SK-N-SH (cell line): ENCODE measurements at regions not wholly inside any gene's neighbourhood (a gene's known extent, or its start where the extent isn't known, plus 50 kb on each side); places are given as distances from the start of the nearest gene placed in this dataset.

ENCODE experiments used
- FOXM1 ChIP-seq: IDR thresholded peaks from 2 replicates; pipeline ENCODE4 v1.4.0; 2012; ENCODE audit warnings: low read depth, mild to moderate bottlenecking
- MXI1 ChIP-seq: IDR thresholded peaks from 2 replicates; pipeline ENCODE4 v1.6.1; 2012; ENCODE audit warnings: mild to moderate bottlenecking, low read depth, low read length, improper control_type of control experiment
- POLR2AphosphoS5 ChIP-seq: IDR thresholded peaks from 2 replicates; pipeline ENCODE4 v1.6.1; 2012; ENCODE audit warnings: low read depth, low read length
- RCOR1 ChIP-seq: fragments of 150-350 bp; IDR thresholded peaks from 2 replicates; pipeline ENCODE4 v1.6.1; 2017; ENCODE audit warnings: antibody characterized with exemption, low read length
- SIN3A ChIP-seq: IDR thresholded peaks from 2 replicates; pipeline ENCODE4 v1.6.1; 2012; ENCODE audit warnings: low read depth, mild to moderate bottlenecking, low read length, moderate library complexity, borderline replicate concordance
- SMC3 ChIP-seq: IDR thresholded peaks from 2 replicates; pipeline ENCODE4 v1.6.1; 2012; ENCODE audit warnings: low read depth, low read length, improper control_type of control experiment
- TCF12 ChIP-seq: IDR thresholded peaks from 2 replicates; pipeline ENCODE4 v1.4.0; 2012
- YY1 ChIP-seq: IDR thresholded peaks from 2 replicates; pipeline ENCODE4 v1.4.0; 2012; ENCODE audit warnings: low read depth, mild to moderate bottlenecking
- TF ChIP-seq, protein P1 (sequence below): fragments of 200-600 bp; sonication (generic); IDR thresholded peaks from 2 replicates; pipeline ENCODE4 v1.6.1; 2017; ENCODE audit warnings: antibody characterized with exemption, mild to moderate bottlenecking, moderate library complexity
- TF ChIP-seq, protein P2 (sequence below): IDR thresholded peaks from 2 replicates; pipeline ENCODE4 v1.6.1; 2012; ENCODE audit warnings: mild to moderate bottlenecking, low read depth, low read length, moderate library complexity
- TF ChIP-seq, protein P3 (sequence below): fragments of 150-350 bp; IDR thresholded peaks from 2 replicates; pipeline ENCODE4 v1.6.1; 2017; ENCODE audit warnings: antibody characterized with exemption, low read length, low read depth, borderline replicate concordance
- TF ChIP-seq, protein P4 (sequence below): IDR thresholded peaks from 2 replicates; pipeline ENCODE4 v1.4.0; 2012; ENCODE audit warnings: low read depth

- TF ChIP-seq, protein P1, sequence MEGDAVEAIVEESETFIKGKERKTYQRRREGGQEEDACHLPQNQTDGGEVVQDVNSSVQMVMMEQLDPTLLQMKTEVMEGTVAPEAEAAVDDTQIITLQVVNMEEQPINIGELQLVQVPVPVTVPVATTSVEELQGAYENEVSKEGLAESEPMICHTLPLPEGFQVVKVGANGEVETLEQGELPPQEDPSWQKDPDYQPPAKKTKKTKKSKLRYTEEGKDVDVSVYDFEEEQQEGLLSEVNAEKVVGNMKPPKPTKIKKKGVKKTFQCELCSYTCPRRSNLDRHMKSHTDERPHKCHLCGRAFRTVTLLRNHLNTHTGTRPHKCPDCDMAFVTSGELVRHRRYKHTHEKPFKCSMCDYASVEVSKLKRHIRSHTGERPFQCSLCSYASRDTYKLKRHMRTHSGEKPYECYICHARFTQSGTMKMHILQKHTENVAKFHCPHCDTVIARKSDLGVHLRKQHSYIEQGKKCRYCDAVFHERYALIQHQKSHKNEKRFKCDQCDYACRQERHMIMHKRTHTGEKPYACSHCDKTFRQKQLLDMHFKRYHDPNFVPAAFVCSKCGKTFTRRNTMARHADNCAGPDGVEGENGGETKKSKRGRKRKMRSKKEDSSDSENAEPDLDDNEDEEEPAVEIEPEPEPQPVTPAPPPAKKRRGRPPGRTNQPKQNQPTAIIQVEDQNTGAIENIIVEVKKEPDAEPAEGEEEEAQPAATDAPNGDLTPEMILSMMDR: no peak
- TF ChIP-seq MXI1 (no peak), SIN3A (no peak), SMC3 (no peak), RCOR1 (no peak), POLR2AphosphoS5 (no peak), TCF12 (no peak), YY1 (no peak), FOXM1 (no peak)
- TF ChIP-seq, protein P2, sequence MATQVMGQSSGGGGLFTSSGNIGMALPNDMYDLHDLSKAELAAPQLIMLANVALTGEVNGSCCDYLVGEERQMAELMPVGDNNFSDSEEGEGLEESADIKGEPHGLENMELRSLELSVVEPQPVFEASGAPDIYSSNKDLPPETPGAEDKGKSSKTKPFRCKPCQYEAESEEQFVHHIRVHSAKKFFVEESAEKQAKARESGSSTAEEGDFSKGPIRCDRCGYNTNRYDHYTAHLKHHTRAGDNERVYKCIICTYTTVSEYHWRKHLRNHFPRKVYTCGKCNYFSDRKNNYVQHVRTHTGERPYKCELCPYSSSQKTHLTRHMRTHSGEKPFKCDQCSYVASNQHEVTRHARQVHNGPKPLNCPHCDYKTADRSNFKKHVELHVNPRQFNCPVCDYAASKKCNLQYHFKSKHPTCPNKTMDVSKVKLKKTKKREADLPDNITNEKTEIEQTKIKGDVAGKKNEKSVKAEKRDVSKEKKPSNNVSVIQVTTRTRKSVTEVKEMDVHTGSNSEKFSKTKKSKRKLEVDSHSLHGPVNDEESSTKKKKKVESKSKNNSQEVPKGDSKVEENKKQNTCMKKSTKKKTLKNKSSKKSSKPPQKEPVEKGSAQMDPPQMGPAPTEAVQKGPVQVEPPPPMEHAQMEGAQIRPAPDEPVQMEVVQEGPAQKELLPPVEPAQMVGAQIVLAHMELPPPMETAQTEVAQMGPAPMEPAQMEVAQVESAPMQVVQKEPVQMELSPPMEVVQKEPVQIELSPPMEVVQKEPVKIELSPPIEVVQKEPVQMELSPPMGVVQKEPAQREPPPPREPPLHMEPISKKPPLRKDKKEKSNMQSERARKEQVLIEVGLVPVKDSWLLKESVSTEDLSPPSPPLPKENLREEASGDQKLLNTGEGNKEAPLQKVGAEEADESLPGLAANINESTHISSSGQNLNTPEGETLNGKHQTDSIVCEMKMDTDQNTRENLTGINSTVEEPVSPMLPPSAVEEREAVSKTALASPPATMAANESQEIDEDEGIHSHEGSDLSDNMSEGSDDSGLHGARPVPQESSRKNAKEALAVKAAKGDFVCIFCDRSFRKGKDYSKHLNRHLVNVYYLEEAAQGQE: no peak
- TF ChIP-seq, protein P3, sequence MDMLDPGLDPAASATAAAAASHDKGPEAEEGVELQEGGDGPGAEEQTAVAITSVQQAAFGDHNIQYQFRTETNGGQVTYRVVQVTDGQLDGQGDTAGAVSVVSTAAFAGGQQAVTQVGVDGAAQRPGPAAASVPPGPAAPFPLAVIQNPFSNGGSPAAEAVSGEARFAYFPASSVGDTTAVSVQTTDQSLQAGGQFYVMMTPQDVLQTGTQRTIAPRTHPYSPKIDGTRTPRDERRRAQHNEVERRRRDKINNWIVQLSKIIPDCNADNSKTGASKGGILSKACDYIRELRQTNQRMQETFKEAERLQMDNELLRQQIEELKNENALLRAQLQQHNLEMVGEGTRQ: no peak
- TF ChIP-seq, protein P4, sequence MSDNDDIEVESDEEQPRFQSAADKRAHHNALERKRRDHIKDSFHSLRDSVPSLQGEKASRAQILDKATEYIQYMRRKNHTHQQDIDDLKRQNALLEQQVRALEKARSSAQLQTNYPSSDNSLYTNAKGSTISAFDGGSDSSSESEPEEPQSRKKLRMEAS: no peak
Observed at GRCh38 chrX:1717373-1717772, 102.5 kb downstream of the ASMT start.
